Ishikawa (cell line): ENCODE measurements at regions not wholly inside any gene's neighbourhood (a gene's known extent, or its start where the extent isn't known, plus 50 kb on each side); places are given as distances from the start of the nearest gene placed in this dataset.

Experiments
- CEBPB ChIP-seq: IDR thresholded peaks from 2 replicates; pipeline ENCODE4 v1.6.1; 2012
- EGR1 ChIP-seq: IDR thresholded peaks from 2 replicates; pipeline ENCODE4 v1.6.1; 2012
- NFIC ChIP-seq: IDR thresholded peaks from 2 replicates; pipeline ENCODE4 v1.6.1; 2012
- RAD21 ChIP-seq: IDR thresholded peaks from 2 replicates; pipeline ENCODE4 v1.6.1; 2012; ENCODE audit warnings: low read depth
- TAF1 ChIP-seq: IDR thresholded peaks from 2 replicates; pipeline ENCODE4 v1.6.1; 2012; ENCODE audit warnings: low read depth, mild to moderate bottlenecking
- TEAD4 ChIP-seq: IDR thresholded peaks from 2 replicates; pipeline ENCODE4 v1.6.1; 2012
- YY1 ChIP-seq: IDR thresholded peaks from 2 replicates; pipeline ENCODE4 v1.6.1; 2012; ENCODE audit warnings: low read depth
- ZBTB7A ChIP-seq: IDR thresholded peaks from 2 replicates; pipeline ENCODE4 v1.6.1; 2012; ENCODE audit warnings: low read depth
- TF ChIP-seq, protein P1 (sequence below): IDR thresholded peaks from 2 replicates; pipeline ENCODE4 v1.6.1; 2012

DNA sequence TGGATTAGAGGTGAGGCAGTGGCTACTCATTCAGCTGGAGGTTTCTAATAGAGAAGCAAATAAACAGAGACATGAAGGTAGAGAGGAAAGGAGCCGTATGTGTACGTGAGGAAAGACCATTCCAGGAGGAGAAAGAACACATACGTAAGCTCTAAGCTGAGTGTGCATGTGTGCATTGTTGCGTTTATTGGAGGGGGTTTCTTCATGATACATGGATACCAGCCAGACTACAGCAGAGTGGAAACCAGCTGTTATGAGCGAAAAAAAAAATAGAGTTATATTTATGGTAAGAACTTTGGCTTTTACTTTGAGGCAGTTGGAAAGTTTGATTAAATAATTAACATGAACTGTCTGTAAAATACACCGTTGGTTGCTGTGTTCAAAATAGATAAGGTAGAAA, 173.4 kb upstream of the RGS18 start:
- no peak for TF ChIP-seq NFIC
- no peak for TF ChIP-seq ZBTB7A
- no peak for TF ChIP-seq RAD21
- no peak for TF ChIP-seq CEBPB
- no peak for TF ChIP-seq TAF1
- no peak for TF ChIP-seq TEAD4
- TF ChIP-seq EGR1: no peak
- TF ChIP-seq, protein P1, sequence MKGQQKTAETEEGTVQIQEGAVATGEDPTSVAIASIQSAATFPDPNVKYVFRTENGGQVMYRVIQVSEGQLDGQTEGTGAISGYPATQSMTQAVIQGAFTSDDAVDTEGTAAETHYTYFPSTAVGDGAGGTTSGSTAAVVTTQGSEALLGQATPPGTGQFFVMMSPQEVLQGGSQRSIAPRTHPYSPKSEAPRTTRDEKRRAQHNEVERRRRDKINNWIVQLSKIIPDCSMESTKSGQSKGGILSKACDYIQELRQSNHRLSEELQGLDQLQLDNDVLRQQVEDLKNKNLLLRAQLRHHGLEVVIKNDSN: no peak
- TF ChIP-seq YY1: no peak
